VCaP (cell line): ENCODE measurements at regions not wholly inside any gene's neighbourhood (a gene's known extent, or its start where the extent isn't known, plus 50 kb on each side); places are given as distances from the start of the nearest gene placed in this dataset.

Source experiments
- H3K27ac ChIP-seq: fragments of 450-650 bp; 2 replicates; pipeline ENCODE4 v1.5.1; 2017
- TF ChIP-seq, protein P1 (sequence below): fragments of 450-650 bp; conservative IDR thresholded peaks from 2 replicates; pipeline ENCODE4 v1.5.1; 2017; ENCODE audit warnings: mild to moderate bottlenecking, moderate library complexity

DNA sequence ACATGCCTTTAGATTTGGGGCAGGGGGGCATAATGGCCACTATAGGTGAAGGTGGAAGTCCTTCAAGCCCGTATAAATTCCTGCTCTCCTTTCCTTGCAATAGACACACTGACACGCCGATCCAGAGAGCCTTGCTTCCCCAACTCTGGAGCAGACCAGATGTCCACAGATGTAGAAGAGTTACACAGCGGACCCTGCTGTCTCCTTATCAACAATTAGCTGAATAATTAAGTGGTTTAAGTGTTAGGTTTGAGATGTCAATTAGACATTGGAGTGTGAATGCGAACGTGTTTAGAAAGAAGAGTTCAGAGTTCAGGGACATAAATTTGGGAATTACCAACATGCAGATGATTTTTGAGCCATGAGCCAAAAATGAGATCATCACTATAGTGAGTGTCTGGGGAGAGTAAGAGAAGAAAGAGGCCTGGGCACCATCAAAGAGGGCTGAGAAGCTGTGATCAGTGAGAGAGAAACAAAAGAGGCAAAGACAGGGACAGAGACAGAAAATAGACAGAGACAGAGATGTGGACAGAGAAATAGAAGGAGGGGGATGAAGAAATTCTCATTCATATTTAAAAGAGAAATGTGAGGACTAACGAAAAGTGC, 734.4 kb upstream of the ADAMTS16 start:
- H3K27ac ChIP-seq: no peak overlapping the region
- TF ChIP-seq, protein P1, sequence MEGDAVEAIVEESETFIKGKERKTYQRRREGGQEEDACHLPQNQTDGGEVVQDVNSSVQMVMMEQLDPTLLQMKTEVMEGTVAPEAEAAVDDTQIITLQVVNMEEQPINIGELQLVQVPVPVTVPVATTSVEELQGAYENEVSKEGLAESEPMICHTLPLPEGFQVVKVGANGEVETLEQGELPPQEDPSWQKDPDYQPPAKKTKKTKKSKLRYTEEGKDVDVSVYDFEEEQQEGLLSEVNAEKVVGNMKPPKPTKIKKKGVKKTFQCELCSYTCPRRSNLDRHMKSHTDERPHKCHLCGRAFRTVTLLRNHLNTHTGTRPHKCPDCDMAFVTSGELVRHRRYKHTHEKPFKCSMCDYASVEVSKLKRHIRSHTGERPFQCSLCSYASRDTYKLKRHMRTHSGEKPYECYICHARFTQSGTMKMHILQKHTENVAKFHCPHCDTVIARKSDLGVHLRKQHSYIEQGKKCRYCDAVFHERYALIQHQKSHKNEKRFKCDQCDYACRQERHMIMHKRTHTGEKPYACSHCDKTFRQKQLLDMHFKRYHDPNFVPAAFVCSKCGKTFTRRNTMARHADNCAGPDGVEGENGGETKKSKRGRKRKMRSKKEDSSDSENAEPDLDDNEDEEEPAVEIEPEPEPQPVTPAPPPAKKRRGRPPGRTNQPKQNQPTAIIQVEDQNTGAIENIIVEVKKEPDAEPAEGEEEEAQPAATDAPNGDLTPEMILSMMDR: no peak

DNA sequence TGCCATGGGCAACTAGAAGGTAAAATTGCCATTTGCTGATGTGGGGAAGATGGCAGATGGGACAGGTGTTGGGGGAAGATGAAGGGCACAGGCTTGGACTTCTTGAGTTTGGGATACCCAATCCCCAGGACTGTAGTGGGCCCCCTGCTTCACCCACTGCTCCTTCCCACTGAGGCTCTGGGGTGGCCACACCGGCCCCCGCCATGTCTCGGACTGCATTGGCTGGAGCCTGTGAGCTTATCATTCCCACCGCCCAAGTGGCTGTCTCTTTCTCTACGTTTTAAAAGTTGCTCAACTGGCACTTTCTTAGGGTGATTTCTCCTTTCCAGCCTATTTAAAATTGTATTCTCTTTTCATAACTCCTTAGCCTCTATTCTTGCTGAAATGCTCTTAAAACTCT, 730.0 kb upstream of the ADAMTS16 start:
- TF ChIP-seq, protein P1: no peak
- no peak overlapping the region for H3K27ac ChIP-seq

DNA sequence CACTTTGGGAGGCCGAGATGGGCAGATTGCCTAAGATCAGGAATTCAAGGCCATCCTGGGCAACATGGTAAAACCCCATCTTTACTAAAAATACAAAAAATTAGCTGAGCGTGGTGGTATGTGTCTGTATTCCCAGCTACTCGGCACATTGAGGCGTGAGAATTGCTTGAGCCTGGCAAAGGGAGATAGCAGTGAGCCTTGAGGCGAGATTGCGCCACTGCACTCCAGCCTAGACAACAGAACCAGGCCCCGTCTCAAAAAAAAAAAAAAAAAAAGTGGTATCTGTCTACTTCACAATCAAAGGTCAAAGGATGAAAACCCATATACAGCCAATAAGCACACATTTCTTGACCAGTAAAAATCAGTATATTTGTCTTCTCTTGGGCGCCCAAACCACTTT, 728.5 kb upstream of the ADAMTS16 start:
- no peak overlapping the region for H3K27ac ChIP-seq

DNA sequence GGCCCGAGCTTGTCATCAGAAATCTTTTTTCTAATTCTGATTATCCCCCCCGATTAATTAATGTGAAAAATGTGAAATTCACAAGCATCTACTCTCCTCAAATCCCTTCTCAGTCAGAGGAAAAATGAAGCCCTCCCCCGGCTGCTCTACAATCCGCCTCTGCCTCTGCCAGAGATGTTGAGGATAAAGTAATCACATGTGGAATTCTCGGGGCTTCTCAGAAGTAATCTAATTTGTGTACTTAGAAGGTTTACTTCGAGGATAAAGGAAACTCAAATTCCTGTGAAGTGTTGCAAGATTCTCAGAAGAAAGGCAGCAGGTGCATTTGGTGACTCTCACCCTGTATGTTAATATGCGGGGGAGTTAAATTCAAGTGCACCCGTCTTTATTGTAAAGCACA, 726.1 kb upstream of the ADAMTS16 start:
- H3K27ac ChIP-seq: no peak overlapping the region
- TF ChIP-seq, protein P1: no peak

More for the DNA sequence above, 728.5 kb upstream of the ADAMTS16 start:
- TF ChIP-seq, protein P1: no peak

DNA sequence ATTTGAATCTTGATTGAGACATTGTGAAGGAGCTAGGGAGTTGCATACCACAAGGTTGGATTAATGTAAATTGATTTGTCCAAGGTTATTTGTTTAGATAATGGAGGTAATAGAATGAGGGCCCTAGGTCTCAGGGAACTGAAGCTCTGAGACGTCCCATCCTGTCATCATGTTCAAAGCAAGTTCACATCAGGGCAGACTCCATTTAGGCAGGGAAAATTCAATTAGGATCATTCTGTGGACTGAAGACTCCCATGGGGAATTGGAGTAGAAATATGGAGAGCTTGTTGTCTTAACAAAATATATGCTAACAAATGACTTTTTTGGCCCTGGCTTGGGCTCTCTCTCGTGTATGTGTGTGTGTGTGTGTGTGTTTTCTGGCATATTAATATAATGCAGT, 722.0 kb upstream of the ADAMTS16 start:
- no peak overlapping the region for H3K27ac ChIP-seq
- TF ChIP-seq, protein P1: no peak

DNA sequence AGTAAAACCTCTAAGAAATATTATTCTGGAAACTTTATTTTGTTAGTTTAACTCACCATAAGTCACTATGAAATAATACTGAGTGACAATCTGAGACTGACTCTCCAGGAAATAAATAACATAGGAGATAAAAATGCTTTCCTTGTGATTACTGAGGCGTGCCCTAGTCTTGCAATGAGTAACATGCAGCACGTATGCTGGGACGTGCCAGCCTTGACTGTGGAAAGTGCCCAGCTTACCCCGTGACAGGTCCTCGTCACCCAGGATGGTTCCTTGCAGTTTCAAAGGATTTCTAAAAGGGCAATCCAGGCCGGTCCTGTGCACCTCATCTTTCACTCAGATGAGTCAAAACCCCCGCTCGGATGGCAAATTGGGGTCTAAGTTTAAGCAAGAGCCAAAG, 720.8 kb upstream of the ADAMTS16 start:
- TF ChIP-seq, protein P1: no peak

DNA sequence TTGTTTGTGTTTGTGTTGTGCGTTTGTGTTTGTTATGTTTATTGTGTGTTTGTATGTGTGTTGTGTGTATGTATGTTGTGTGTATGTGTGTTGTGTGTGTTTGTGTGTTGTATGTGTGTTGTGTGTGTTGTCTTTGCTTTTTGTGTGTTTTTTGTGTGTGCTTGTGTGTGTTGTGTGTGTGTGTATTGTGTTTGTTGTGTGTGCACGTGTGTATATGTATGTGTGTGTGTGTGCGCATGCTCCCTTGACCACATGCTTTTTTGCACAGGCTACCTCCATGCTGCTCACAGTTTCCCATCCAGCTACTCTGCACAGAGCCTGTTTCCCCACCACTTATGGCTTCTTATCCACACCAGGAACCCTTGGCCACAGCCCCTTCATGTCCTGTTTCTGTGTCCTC, 720.0 kb upstream of the ADAMTS16 start:
- TF ChIP-seq, protein P1: no peak
- no peak overlapping the region for H3K27ac ChIP-seq

More for the DNA sequence above, 720.8 kb upstream of the ADAMTS16 start:
- no peak overlapping the region for H3K27ac ChIP-seq
